ENCODE measurements at regions not wholly inside any gene's neighbourhood (a gene's known extent, or its start where the extent isn't known, plus 50 kb on each side); places are given as distances from the start of the nearest gene placed in this dataset.

- TF ChIP-seq, protein P1, sequence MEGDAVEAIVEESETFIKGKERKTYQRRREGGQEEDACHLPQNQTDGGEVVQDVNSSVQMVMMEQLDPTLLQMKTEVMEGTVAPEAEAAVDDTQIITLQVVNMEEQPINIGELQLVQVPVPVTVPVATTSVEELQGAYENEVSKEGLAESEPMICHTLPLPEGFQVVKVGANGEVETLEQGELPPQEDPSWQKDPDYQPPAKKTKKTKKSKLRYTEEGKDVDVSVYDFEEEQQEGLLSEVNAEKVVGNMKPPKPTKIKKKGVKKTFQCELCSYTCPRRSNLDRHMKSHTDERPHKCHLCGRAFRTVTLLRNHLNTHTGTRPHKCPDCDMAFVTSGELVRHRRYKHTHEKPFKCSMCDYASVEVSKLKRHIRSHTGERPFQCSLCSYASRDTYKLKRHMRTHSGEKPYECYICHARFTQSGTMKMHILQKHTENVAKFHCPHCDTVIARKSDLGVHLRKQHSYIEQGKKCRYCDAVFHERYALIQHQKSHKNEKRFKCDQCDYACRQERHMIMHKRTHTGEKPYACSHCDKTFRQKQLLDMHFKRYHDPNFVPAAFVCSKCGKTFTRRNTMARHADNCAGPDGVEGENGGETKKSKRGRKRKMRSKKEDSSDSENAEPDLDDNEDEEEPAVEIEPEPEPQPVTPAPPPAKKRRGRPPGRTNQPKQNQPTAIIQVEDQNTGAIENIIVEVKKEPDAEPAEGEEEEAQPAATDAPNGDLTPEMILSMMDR (IDR thresholded peaks at IDR 0.05) = no peak
- TF ChIP-seq POLR2A (IDR thresholded peaks at IDR 0.05) = no peak
Observed at GRCh38 chr18:51884039-51884438, 456.0 kb upstream of the DCC start.
